GM10266 (cell line): ENCODE measurements at regions not wholly inside any gene's neighbourhood (a gene's known extent, or its start where the extent isn't known, plus 50 kb on each side); places are given as distances from the start of the nearest gene placed in this dataset.

ENCODE experiments used
- DNase-seq: peaks from one replicate; pipeline ENCODE4 v3.0.0; 2012; ENCODE audit errors: extremely low spot score
- TF ChIP-seq, protein P1 (sequence below): IDR thresholded peaks from 2 replicates; pipeline ENCODE4 v1.5.1; 2012; ENCODE audit warnings: mild to moderate bottlenecking, low read depth; ENCODE audit not compliant: control insufficient read depth, insufficient read depth; ENCODE audit errors: missing control alignments

DNA sequence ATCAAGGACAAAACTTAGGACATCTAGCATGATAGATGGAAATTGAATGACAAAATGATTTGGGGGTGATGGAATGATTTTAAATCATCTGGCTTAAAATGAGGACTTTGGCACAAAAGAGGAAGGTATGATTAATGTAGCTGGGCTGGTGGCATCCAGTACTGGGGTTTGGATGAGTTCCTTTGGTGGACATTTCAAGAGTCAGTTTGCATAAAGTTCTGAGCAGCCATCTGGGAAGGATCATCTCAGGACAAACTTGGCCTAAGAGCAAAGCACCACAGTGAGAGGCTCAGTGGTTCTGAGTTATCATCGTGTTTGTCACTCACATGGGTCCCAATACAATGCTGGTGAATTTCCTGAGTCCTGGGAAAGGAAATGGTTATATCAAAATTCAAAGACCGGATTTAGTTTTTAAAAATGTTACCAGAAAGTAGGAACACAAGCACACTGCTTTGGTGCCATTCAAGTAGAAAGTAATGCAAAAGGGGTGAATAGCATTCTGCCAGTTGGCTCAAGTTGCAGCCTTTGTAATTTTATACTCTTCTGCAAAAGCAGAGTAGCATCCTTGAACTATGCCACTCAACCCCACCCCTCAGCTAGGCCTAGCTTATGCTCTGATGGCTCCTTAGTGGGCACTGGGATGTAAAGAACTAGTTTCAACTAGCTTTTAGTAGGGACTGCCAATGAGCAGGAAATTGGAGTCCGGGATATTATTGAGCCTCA lies 219.0 kb downstream of the COG6 start:
- TF ChIP-seq, protein P1, sequence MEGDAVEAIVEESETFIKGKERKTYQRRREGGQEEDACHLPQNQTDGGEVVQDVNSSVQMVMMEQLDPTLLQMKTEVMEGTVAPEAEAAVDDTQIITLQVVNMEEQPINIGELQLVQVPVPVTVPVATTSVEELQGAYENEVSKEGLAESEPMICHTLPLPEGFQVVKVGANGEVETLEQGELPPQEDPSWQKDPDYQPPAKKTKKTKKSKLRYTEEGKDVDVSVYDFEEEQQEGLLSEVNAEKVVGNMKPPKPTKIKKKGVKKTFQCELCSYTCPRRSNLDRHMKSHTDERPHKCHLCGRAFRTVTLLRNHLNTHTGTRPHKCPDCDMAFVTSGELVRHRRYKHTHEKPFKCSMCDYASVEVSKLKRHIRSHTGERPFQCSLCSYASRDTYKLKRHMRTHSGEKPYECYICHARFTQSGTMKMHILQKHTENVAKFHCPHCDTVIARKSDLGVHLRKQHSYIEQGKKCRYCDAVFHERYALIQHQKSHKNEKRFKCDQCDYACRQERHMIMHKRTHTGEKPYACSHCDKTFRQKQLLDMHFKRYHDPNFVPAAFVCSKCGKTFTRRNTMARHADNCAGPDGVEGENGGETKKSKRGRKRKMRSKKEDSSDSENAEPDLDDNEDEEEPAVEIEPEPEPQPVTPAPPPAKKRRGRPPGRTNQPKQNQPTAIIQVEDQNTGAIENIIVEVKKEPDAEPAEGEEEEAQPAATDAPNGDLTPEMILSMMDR, result no peak
- DNase-seq, result no peak

DNA sequence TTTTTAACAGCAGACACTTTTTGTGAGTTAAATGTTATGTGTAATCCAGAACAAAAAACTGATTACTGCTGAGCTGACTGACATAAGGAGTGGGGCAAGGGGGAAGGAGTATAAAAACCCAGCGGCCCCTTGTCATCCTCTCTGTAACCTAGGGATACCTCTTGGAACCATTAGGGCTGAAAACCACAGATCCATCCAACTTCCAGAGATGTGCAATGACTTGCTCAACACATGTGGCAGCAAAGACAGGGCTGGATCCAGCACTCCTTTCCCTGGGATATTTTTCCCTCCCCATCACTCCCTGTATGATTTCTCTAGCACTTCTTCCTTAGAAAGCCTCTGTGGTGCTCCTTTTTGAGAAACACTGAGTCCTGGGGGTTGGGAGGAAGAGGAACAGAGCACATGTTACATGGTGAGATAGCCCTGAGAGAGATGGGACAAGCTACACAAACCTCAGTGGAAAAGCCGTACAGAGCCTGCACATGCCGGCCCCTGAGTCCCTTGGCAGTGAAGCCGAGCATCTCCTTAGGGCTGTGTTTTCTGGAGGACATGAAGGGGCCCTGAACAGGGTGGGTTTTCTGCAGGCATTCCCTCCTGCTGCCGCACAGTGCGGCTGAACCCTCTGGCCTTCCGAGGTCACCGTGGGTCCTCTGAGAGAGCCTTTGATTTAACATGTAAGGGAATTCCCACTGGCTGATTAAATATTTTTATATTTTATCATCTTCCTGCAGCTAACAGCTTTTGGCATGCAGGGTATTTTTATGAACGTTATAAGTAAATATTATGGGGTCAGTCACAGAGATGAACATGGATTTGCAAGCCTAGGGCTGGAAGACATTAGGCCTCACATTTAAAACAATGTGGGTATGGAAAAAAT lies 219.9 kb downstream of the COG6 start:
- DNase-seq, result no peak
- TF ChIP-seq, protein P1, result no peak

DNA sequence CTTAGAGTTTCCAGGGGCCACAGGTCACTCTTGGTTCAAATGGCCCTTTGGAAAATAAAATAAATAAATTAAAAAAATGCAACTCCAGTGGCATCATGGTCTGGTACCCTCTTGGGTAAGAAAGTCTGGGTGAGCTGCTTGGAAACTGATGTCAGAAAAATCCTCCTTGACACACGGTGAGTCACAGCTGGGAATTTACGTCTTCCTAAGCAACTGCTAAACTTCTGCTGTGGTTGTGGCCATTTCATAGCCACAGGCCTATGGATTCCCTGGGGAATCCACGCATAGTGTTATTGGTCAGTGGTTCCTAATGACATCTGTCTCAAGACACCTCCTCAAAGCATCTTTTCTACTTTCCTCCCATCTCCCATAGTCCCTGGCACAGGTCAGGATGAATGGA lies 220.8 kb downstream of the COG6 start:
- DNase-seq, result no peak
- TF ChIP-seq, protein P1, result no peak

DNA sequence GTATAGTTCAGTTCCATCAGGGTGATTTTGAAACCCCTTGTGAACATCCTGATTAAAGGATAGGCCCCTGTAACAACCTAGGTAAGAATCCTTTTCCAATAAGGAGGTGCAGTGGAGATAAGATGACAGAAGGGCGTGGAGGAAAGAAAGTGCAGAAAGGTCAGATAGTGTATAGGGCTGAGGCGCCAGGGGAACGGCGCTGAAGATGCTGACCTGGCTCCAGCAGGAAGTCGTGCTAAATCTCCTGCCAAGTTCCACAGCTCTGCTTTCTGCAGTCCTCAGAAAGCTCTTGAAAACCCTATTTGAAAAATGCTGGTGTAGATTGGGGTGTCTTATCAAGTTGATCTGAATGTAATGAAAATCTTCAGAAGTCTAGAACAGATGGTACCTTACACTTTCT lies 221.7 kb downstream of the COG6 start:
- no peak for DNase-seq
- TF ChIP-seq, protein P1, result no peak

DNA sequence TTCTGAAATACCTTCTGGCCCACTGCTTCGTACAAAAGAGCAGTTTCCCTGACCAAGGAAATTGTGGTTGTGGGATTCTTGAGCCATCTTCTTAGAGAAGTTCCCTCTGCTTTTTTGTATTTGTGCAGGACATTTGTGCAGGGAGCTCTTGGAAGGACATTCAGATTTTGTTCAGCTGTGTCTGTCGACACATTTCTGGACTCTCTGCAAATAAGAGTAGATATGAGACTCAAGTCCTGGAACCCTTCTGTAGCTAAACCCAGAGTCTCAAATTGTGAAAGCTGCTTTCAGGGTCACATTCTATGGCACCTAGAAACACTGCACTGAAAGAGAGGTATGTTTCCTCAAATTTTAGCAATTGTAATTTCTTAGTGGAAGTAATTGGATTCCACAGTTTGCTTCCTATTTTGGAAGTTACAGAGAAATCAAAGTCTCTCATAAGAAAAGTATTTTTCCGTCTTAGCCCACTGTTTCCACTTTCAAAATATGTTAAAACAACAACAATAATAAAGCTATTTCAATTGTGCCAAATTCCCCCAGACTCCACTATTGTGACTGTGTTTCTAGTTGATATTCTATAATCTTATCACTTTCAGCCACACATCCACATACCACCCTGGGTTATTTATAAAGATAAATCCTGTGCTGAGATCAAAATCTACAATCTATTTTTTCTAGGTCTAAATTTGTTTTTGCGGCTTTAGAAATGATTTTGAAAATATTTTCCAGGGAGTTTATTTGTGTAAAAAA lies 224.0 kb downstream of the COG6 start:
- TF ChIP-seq, protein P1, result no peak
- no peak for DNase-seq

DNA sequence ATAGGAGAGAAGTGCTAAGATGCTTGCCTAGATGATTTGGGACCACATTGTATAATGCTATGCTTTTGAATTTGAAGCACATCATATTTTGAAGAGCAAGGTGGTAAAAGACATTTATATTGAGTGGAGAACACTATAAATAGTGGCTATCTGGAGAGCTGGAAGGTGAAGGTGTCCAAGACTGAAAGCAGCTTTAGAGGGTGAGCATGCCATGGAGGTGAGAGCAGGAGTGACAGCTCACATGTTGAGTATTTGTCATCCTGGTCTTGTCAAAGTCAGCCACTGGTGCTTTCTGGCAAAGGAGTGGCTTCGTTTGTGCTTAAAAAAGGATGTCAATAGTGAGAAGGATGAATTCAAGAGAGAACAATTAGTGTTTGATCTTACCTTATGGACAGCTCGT lies 225.9 kb downstream of the COG6 start:
- DNase-seq, result no peak
- TF ChIP-seq, protein P1, result no peak

DNA sequence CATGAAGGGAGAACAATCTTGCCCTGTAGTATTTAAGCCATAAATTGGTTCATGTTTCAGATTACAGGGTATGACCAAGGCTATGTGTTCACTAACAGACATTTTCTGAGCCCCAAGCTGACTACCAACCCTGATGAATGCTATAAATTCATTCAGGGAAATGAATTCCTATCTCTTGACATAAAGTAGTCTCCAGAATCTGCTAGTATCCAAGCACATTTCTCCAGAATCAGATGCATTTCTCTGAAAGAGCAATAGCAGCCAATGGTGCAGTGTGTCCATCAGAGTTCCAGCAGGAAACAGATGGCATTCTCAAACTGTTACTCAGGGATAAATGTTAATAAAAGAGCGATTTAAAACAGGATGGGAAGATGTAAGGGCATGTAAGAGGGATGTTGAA lies 226.4 kb downstream of the COG6 start:
- TF ChIP-seq, protein P1, result no peak
- DNase-seq, result no peak
